H1 (cell line): ENCODE measurements at regions not wholly inside any gene's neighbourhood (a gene's known extent, or its start where the extent isn't known, plus 50 kb on each side); places are given as distances from the start of the nearest gene placed in this dataset.

ENCODE experiments used
- CTCF ChIA-PET: fragments of 300-600 bp; sonication (Branson Sonifier 250); formaldehyde crosslinking; loops from one replicate; lab custom pipeline; 2021; ENCODE audit not compliant: partially characterized antibody; lab: Charles Lee
- POLR2A ChIA-PET: fragments of 300-600 bp; sonication (Branson Sonifier 250); formaldehyde crosslinking; loops from one replicate; lab custom pipeline; 2021; ENCODE audit warnings: inconsistent platforms; ENCODE audit not compliant: partially characterized antibody; lab: Charles Lee
- DNase-seq, 2 experiments: peaks; one replicate each; pipeline versions ENCODE4 v3.0.0 to v3.0.0-alpha.2; 2010 to 2022; ENCODE audit warnings: low spot score in 2 of 2, low read depth in 1 of 2, mixed read lengths in 1 of 2
- FAIRE-seq: peaks from 2 replicates; lab custom pipeline; 2011; peaks lifted over from hg19 to GRCh38; lab: Jason Lieb, UNC
- H2AFZ ChIP-seq: 2 replicates; pipeline ENCODE4 v1.8.1; 2012; ENCODE audit warnings: low read length, inconsistent platforms
- H2AK5ac ChIP-seq: 2 replicates; pipeline ENCODE4 v1.6.1; 2013; ENCODE audit warnings: low read depth, low read length
- H2BK120ac ChIP-seq: replicated peaks from 2 replicates; pipeline ENCODE3; 2013; ENCODE audit warnings: low read depth, low read length, inconsistent platforms
- H2BK12ac ChIP-seq: 2 replicates; pipeline ENCODE4 v1.6.1; 2013; ENCODE audit warnings: low read depth, low read length
- H2BK15ac ChIP-seq: 2 replicates; pipeline ENCODE4 v1.6.1; 2013; ENCODE audit warnings: low read length
- H2BK20ac ChIP-seq: 2 replicates; pipeline ENCODE4 v1.6.1; 2013; ENCODE audit warnings: low read length
- H2BK5ac ChIP-seq: 2 replicates; pipeline ENCODE4 v1.6.1; 2013; ENCODE audit warnings: low read depth, low read length
- H3K14ac ChIP-seq: 2 replicates; pipeline ENCODE4 v1.6.1; 2013; ENCODE audit warnings: inconsistent platforms; ENCODE audit not compliant: insufficient read length
- H3K18ac ChIP-seq: 2 replicates; pipeline ENCODE4 v1.6.1; 2013; ENCODE audit warnings: low read length; ENCODE audit errors: extremely low read depth
- H3K23ac ChIP-seq: 2 replicates; pipeline ENCODE4 v1.6.1; 2013; ENCODE audit warnings: inconsistent platforms; ENCODE audit not compliant: insufficient read length
- H3K23me2 ChIP-seq: 2 replicates; pipeline ENCODE4 v1.6.1; 2013; ENCODE audit warnings: low read depth, low read length
- H3K27ac ChIP-seq: 2 replicates; pipeline ENCODE4 v1.6.1; 2011; ENCODE audit warnings: low read depth, low read length, inconsistent platforms
- H3K27me3 ChIP-seq, 4 experiments: replicated peaks in 1 of 4; 1 replicate in 1 of 4; 2 replicates in 3 of 4; pipeline versions ENCODE4 v1.6.1 to v1.8.1; 2011 to 2013; ENCODE audit warnings: low read length in 3 of 4, mild to moderate bottlenecking in 3 of 4, inconsistent platforms in 2 of 4, mixed read lengths in 2 of 4, moderate library complexity in 1 of 4; ENCODE audit not compliant: control insufficient read depth in 3 of 4, insufficient read depth in 3 of 4; ENCODE audit errors: extremely low read depth in 1 of 4
- H3K36me3 ChIP-seq, 4 experiments: 2 replicates each; pipeline versions ENCODE4 v1.6.1 to v1.8.1; 2011 to 2013; ENCODE audit warnings: mild to moderate bottlenecking in 4 of 4, low read length in 3 of 4, moderate library complexity in 2 of 4, control low read depth in 1 of 4, inconsistent platforms in 1 of 4; ENCODE audit not compliant: insufficient read depth in 4 of 4, control insufficient read depth in 2 of 4
- H3K4ac ChIP-seq: replicated peaks from 2 replicates; pipeline ENCODE3; 2013; ENCODE audit warnings: low read length, low read depth, mixed read lengths, inconsistent platforms; ENCODE audit not compliant: insufficient read length
- H3K4me1 ChIP-seq, 4 experiments: replicated peaks in 1 of 4; 1 replicate in 1 of 4; 2 replicates in 3 of 4; pipeline versions ENCODE4 v1.6.1 to v1.8.1; 2011 to 2013; ENCODE audit warnings: low read length in 3 of 4, inconsistent platforms in 2 of 4, mixed read lengths in 1 of 4; ENCODE audit not compliant: insufficient read depth in 4 of 4, control insufficient read depth in 3 of 4
- H3K4me2 ChIP-seq, 2 experiments: 2 replicates each; pipeline versions ENCODE4 v1.6.1 to v1.8.1; 2011 to 2013; ENCODE audit warnings: low read depth in 2 of 2, low read length in 2 of 2, control low read depth in 1 of 2, inconsistent platforms in 1 of 2, mild to moderate bottlenecking in 1 of 2; ENCODE audit not compliant: insufficient read depth in 1 of 2
- H3K4me3 ChIP-seq, 4 experiments: fragments of 200-600, 300-600 bp in 1 of 4; sonication (generic), shearing (Covaris generic), sonication (Bioruptor Twin) in 1 of 4; 2 replicates each; pipeline versions ENCODE4 v1.5.1 to v1.8.1; 2011 to 2016; ENCODE audit warnings: low read length in 4 of 4, low read depth in 3 of 4, control low read depth in 2 of 4, inconsistent platforms in 2 of 4, mild to moderate bottlenecking in 2 of 4, mixed read lengths in 1 of 4, moderate library complexity in 1 of 4; ENCODE audit not compliant: insufficient read depth in 2 of 4; ENCODE audit errors: extremely low read depth in 1 of 4
- H3K56ac ChIP-seq: replicated peaks from 2 replicates; pipeline ENCODE3; 2013; ENCODE audit warnings: low read depth, mild to moderate bottlenecking, mixed read lengths, low read length, inconsistent platforms; ENCODE audit not compliant: insufficient read length
- H3K79me1 ChIP-seq: 2 replicates; pipeline ENCODE4 v1.6.1; 2013; ENCODE audit warnings: low read depth, low read length, control low read depth
- H3K79me2 ChIP-seq, 2 experiments: 2 replicates each; pipeline versions ENCODE4 v1.6.1 to v1.8.1; 2012 to 2013; ENCODE audit warnings: low read length in 2 of 2, mild to moderate bottlenecking in 2 of 2, inconsistent platforms in 1 of 2; ENCODE audit not compliant: insufficient read depth in 2 of 2, control insufficient read depth in 1 of 2
- H3K9ac ChIP-seq, 4 experiments: replicated peaks in 1 of 4; 1 replicate in 1 of 4; 2 replicates in 3 of 4; pipeline versions ENCODE4 v1.6.1 to v1.8.1; 2011 to 2013; ENCODE audit warnings: low read depth in 3 of 4, low read length in 3 of 4, control low read depth in 2 of 4, mild to moderate bottlenecking in 2 of 4, moderate library complexity in 2 of 4, inconsistent platforms in 1 of 4; ENCODE audit errors: extremely low read depth in 1 of 4
- H3K9me3 ChIP-seq, 2 experiments: 2 replicates each; pipeline versions ENCODE4 v1.6.1 to v1.8.1; 2012 to 2013; ENCODE audit warnings: mild to moderate bottlenecking in 2 of 2, moderate library complexity in 2 of 2, control low read depth in 1 of 2, inconsistent platforms in 1 of 2, low read depth in 1 of 2, low read length in 1 of 2, mixed read lengths in 1 of 2; ENCODE audit not compliant: insufficient read depth in 2 of 2
- H4K20me1 ChIP-seq, 2 experiments: replicated peaks in 1 of 2; 2 replicates each; pipeline versions ENCODE3 to v1.8.1; 2011 to 2013; ENCODE audit warnings: inconsistent platforms in 2 of 2, low read length in 2 of 2, mild to moderate bottlenecking in 1 of 2; ENCODE audit not compliant: insufficient read depth in 2 of 2, control insufficient read depth in 1 of 2
- H4K5ac ChIP-seq: 2 replicates; pipeline ENCODE4 v1.6.1; 2013; ENCODE audit warnings: low read length, low read depth, mixed read lengths, inconsistent platforms; ENCODE audit not compliant: insufficient read length
- H4K8ac ChIP-seq: 2 replicates; pipeline ENCODE4 v1.8.0; 2013; ENCODE audit warnings: mild to moderate bottlenecking, moderate library complexity, low read length, inconsistent platforms; ENCODE audit not compliant: insufficient read depth; ENCODE audit errors: extremely low read depth
- H4K91ac ChIP-seq: replicated peaks from 2 replicates; pipeline ENCODE3; 2013; ENCODE audit warnings: low read length, mixed read lengths, inconsistent platforms; ENCODE audit not compliant: insufficient read length
- BCL11A ChIP-seq, 2 experiments: IDR thresholded peaks; one replicate each; pipeline ENCODE4 v1.6.1; 2011; ENCODE audit warnings: low read depth in 2 of 2, low read length in 2 of 2, mild to moderate bottlenecking in 2 of 2
- CBX5 ChIP-seq: fragments of 300-800, 300-1000 bp; sonication (generic); IDR thresholded peaks from 2 replicates; pipeline ENCODE4 v1.7.1; 2016; ENCODE audit warnings: antibody characterized with exemption, low read length, low read depth
- CHD2 ChIP-seq: IDR thresholded peaks from 2 replicates; pipeline ENCODE4 v1.6.1; 2012; ENCODE audit warnings: low read length, improper control_type of control experiment
- CREB1 ChIP-seq: IDR thresholded peaks from 2 replicates; pipeline ENCODE4 v1.6.1; 2012; ENCODE audit warnings: inconsistent platforms
- EGR1 ChIP-seq: IDR thresholded peaks from 2 replicates; pipeline ENCODE4 v1.6.1; 2011; ENCODE audit warnings: low read depth, low read length, borderline replicate concordance
- EP300 ChIP-seq, 2 experiments: IDR thresholded peaks; 1 replicate in 1 of 2; 2 replicates in 1 of 2; pipeline ENCODE4 v1.6.1; 2011 to 2012; ENCODE audit warnings: low read depth in 2 of 2, low read length in 2 of 2, mild to moderate bottlenecking in 2 of 2, borderline replicate concordance in 1 of 2, inconsistent platforms in 1 of 2, moderate library complexity in 1 of 2
- GTF2F1 ChIP-seq: IDR thresholded peaks from 2 replicates; pipeline ENCODE4 v1.6.1; 2012; ENCODE audit warnings: low read depth, low read length, improper control_type of control experiment, borderline replicate concordance
- RFX5 ChIP-seq: IDR thresholded peaks from 2 replicates; pipeline ENCODE4 v1.6.1; 2011; ENCODE audit warnings: low read depth, low read length, improper control_type of control experiment, borderline replicate concordance
- RXRA ChIP-seq: IDR thresholded peaks from 2 replicates; pipeline ENCODE4 v1.6.1; 2011; ENCODE audit warnings: low read depth, mild to moderate bottlenecking, low read length, moderate library complexity; ENCODE audit not compliant: insufficient read depth
- SIN3A ChIP-seq, 2 experiments: IDR thresholded peaks in 1 of 2; conservative IDR thresholded peaks in 1 of 2; 2 replicates each; pipeline ENCODE4 v1.6.1; 2011 to 2012; ENCODE audit warnings: low read length in 2 of 2, improper control_type of control experiment in 1 of 2, low read depth in 1 of 2, mild to moderate bottlenecking in 1 of 2
- SIRT6 ChIP-seq: IDR thresholded peaks from one replicate; pipeline ENCODE4 v1.7.1; 2012; ENCODE audit warnings: low read length, inconsistent platforms
- SUZ12 ChIP-seq: fragments of 200-600 bp; sonication (generic); IDR thresholded peaks from 2 replicates; pipeline ENCODE4 v1.6.1; 2012; ENCODE audit warnings: mild to moderate bottlenecking, inconsistent platforms, low read length, moderate library complexity, mixed read lengths
- TAF7 ChIP-seq: optimal IDR thresholded peaks from 2 replicates; pipeline ENCODE3; 2011; ENCODE audit warnings: low read depth, mild to moderate bottlenecking, inconsistent platforms, low read length, moderate library complexity, borderline replicate concordance
- TCF12 ChIP-seq: IDR thresholded peaks from 2 replicates; pipeline ENCODE4 v1.6.1; 2011; ENCODE audit warnings: low read depth, mild to moderate bottlenecking, low read length
- TEAD4 ChIP-seq: IDR thresholded peaks from 2 replicates; pipeline ENCODE4 v1.6.1; 2012; ENCODE audit warnings: low read depth, low read length, inconsistent platforms, mixed read lengths
- YY1 ChIP-seq: IDR thresholded peaks from 2 replicates; pipeline ENCODE4 v1.6.1; 2011; ENCODE audit warnings: low read depth, mild to moderate bottlenecking, low read length
- WGBS, 2 experiments: shearing (Covaris generic) in 1 of 2; methylation state at CpG; one replicate each; pipeline versions ENCODE4 v1.1.6 to v1.1.7; 2013 to 2015; ENCODE audit warnings: low lambda C conversion rate in 2 of 2, mixed read lengths in 2 of 2, inconsistent platforms in 1 of 2, low coverage in 1 of 2, missing lambda C conversion rate in 1 of 2; ENCODE audit not compliant: insufficient replicate concordance in 2 of 2, insufficient coverage in 1 of 2, insufficient read length in 1 of 2; ENCODE audit errors: extremely low coverage in 1 of 2, missing lambda C conversion rate in 1 of 2; 5-methylcytosine and 5-hydroxymethylcytosine counted together

DNA sequence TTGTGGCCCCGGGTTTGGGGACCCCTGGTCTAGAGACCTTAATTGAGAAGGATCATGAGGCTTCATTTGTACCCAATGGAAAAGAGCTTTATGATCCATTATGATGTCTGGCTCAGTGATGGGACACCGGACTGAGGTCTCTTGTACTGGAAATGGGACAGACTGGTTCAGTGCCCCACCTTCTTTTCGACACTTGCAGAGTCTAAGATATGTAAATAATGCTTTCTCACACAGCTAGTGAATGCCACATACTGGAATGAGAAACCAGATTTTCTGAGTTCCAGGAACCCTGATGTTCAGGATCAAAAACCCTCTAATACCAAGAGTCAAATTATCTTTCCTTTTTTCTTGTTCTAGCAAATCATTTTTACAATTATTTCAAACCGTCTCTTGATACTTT lies 116.3 kb upstream of the ARPP21 start:
- H3K4ac ChIP-seq = no peak overlapping the region
- no peak for FAIRE-seq
- H3K4me2 ChIP-seq = no peak overlapping the region
- H2BK5ac ChIP-seq = no peak overlapping the region
- WGBS, 2 experiments = 92 to 100% methylated on average over 1 to 4 of the region's 4 CpGs
- H2BK20ac ChIP-seq = no peak overlapping the region
- H3K27me3 ChIP-seq = no peaks in the 10 kb centered on the region
- ChIA-PET POLR2A (no interaction called here), CTCF (interaction anchor here (0.8 kb wide), 1 partner anchor 444 kb away, joined by 3 read pairs; no protein-coding TSS in a partner anchor)
- no peak overlapping the region for H3K18ac ChIP-seq
- H4K91ac ChIP-seq = no peak overlapping the region
- H3K79me2 ChIP-seq = no peaks in the 10 kb centered on the region
- no peak overlapping the region for H4K5ac ChIP-seq
- H3K9me3 ChIP-seq = no peaks in the 10 kb centered on the region
- no peaks in the 10 kb centered on the region for H3K4me1 ChIP-seq
- no peak overlapping the region for H3K23ac ChIP-seq
- H3K9ac ChIP-seq = no peak overlapping the region
- no peak for DNase-seq
- H3K36me3 ChIP-seq = no peaks in the 10 kb centered on the region
- no peak overlapping the region for H2BK12ac ChIP-seq
- no peak overlapping the region for H2AK5ac ChIP-seq
- no peak overlapping the region for H2BK120ac ChIP-seq
- H3K79me1 ChIP-seq = no peaks in the 10 kb centered on the region
- no peaks in the 10 kb centered on the region for H3K23me2 ChIP-seq
- no peak overlapping the region for H3K4me3 ChIP-seq
- no peaks in the 10 kb centered on the region for H4K20me1 ChIP-seq
- no peak overlapping the region for H3K27ac ChIP-seq
- no peak overlapping the region for H3K56ac ChIP-seq
- no peak overlapping the region for H4K8ac ChIP-seq
- no peak overlapping the region for H2BK15ac ChIP-seq
- no peak overlapping the region for H3K14ac ChIP-seq
- no peak overlapping the region for H2AFZ ChIP-seq
- TF ChIP-seq SIN3A (conservative IDR thresholded peaks at IDR 0.05 in 1 of 2, IDR thresholded peaks at IDR 0.05 in 1 of 2; ENCODE audit: low read depth in 1 of 2, low read length in 2 of 2) (no peak), TCF12 (no peak), EP300 (IDR thresholded peaks at IDR 0.05; ENCODE audit: borderline replicate concordance in 1 of 2, low read depth in 2 of 2, low read length in 2 of 2) (no peak), YY1 (no peak), GTF2F1 (no peak), TEAD4 (no peak), BCL11A (IDR thresholded peaks at IDR 0.05; ENCODE audit: low read depth in 2 of 2, low read length in 2 of 2) (no peak), RXRA (no peak), RFX5 (no peak), SIRT6 (no peak), EGR1 (no peak), CHD2 (no peak), SUZ12 (no peak), CBX5 (no peak), CREB1 (no peak), TAF7 (no peak)
